ENCODE measurements at regions not wholly inside any gene's neighbourhood (a gene's known extent, or its start where the extent isn't known, plus 50 kb on each side); places are given as distances from the start of the nearest gene placed in this dataset.

- no peak for TF ChIP-seq CTCF (IDR thresholded peaks at IDR 0.05; ENCODE audit: control insufficient read depth, extremely low read depth, insufficient read depth)
- no peak for DNase-seq (ENCODE audit: low read depth)
- H3K4me3 ChIP-seq (ENCODE audit: low read depth, low read length) = no peak overlapping the region
These were observed 313.2 kb upstream of the MME start for GRCh38 chr3:154766765-154767503.

GRCh38 chr3:154764856-154765640 is 315.1 kb upstream of the MME start:
- no peak for TF ChIP-seq CTCF (IDR thresholded peaks at IDR 0.05; ENCODE audit: control insufficient read depth, extremely low read depth, insufficient read depth)
- H3K4me3 ChIP-seq (ENCODE audit: low read depth, low read length) = no peak overlapping the region

GRCh38 chr3:154762486-154762885 is 317.6 kb upstream of the MME start:
- no peak overlapping the region for H3K4me3 ChIP-seq (ENCODE audit: low read depth, low read length)
- TF ChIP-seq CTCF (IDR thresholded peaks at IDR 0.05; ENCODE audit: control insufficient read depth, extremely low read depth, insufficient read depth) = no peak

More at GRCh38 chr3:154764856-154765640, 315.1 kb upstream of the MME start:
- DNase-seq (ENCODE audit: low read depth) = peak; percentile 77

GRCh38 chr3:154759966-154760365 is 320.2 kb upstream of the MME start:
- DNase-seq (ENCODE audit: low read depth) = no peak
- TF ChIP-seq CTCF (IDR thresholded peaks at IDR 0.05; ENCODE audit: control insufficient read depth, extremely low read depth, insufficient read depth) = no peak
- H3K4me3 ChIP-seq (ENCODE audit: low read depth, low read length) = no peak overlapping the region

More at GRCh38 chr3:154762486-154762885, 317.6 kb upstream of the MME start:
- no peak for DNase-seq (ENCODE audit: low read depth)

GRCh38 chr3:154758109-154758868 is 321.8 kb upstream of the MME start:
- TF ChIP-seq CTCF (IDR thresholded peaks at IDR 0.05; ENCODE audit: control insufficient read depth, extremely low read depth, insufficient read depth) = peak; percentile 52
- DNase-seq (ENCODE audit: low read depth) = peak; percentile 74

GRCh38 chr3:154753101-154753500 is 323.1 kb upstream of the GPR149 start:
- H3K4me3 ChIP-seq (ENCODE audit: low read depth, low read length) = no peak overlapping the region
- DNase-seq (ENCODE audit: low read depth) = no peak
- no peak for TF ChIP-seq CTCF (IDR thresholded peaks at IDR 0.05; ENCODE audit: control insufficient read depth, extremely low read depth, insufficient read depth)

More at GRCh38 chr3:154758109-154758868, 321.8 kb upstream of the MME start:
- H3K4me3 ChIP-seq (ENCODE audit: low read depth, low read length) = no peak overlapping the region

Measured in LNCaP clone FGC (cell line).